PC-3 (cell line): ENCODE measurements at regions not wholly inside any gene's neighbourhood (a gene's known extent, or its start where the extent isn't known, plus 50 kb on each side); places are given as distances from the start of the nearest gene placed in this dataset.
"Not testable (repeated sequence)": the region's sequence is repeated elsewhere in the genome, so short reads cannot be mapped to it uniquely, and the experiment has no call there.

Source experiments
- ATAC-seq: fragments of 200-7000 bp; cut with Tn5 transposase; 2 replicates; pipeline ENCODE4 v1.9.1; 2020; ENCODE audit warnings: mild to moderate bottlenecking, moderate library complexity
- BruUV-seq: library from RNA; stranded (reverse); fragments of 400-500 nt; replicated peaks from 2 replicates; lab custom pipeline; 2021; lab: Mats Ljungman, UMichigan
- CTCF ChIA-PET: fragments of 300-600 bp; sonication (Branson Sonifier 250); formaldehyde crosslinking; loops from one replicate; lab custom pipeline; 2022; ENCODE audit warnings: antibody characterized with exemption; lab: Charles Lee
- POLR2A ChIA-PET: fragments of 300-600 bp; sonication (Branson Sonifier 250); formaldehyde crosslinking; loops from one replicate; lab custom pipeline; 2022; ENCODE audit warnings: antibody characterized with exemption; ENCODE audit not compliant: unreplicated experiment; lab: Charles Lee
- DNase-seq: peaks from one replicate; pipeline ENCODE4 v3.0.0-alpha.2; 2015
- H2AFZ ChIP-seq: fragments of 300-600 bp; sonication (generic); 2 replicates; pipeline ENCODE4 v1.6.0; 2016; ENCODE audit warnings: antibody characterized with exemption, low read length
- H3F3A ChIP-seq: fragments of 300-600 bp; sonication (generic); one replicate; pipeline ENCODE4 v1.6.0; 2017; ENCODE audit warnings: antibody characterized with exemption, low read length, control low read depth, mild to moderate bottlenecking; ENCODE audit not compliant: unreplicated experiment
- H3K27ac ChIP-seq: fragments of 300-600 bp; sonication (generic); 2 replicates; pipeline ENCODE4 v1.5.1; 2016; ENCODE audit warnings: mild to moderate bottlenecking, low read length
- H3K27me3 ChIP-seq: fragments of 300-600 bp; sonication (generic); 2 replicates; pipeline ENCODE4 v1.6.1; 2016; ENCODE audit warnings: low read length, mixed read lengths
- H3K36me3 ChIP-seq: fragments of 300-600 bp; sonication (generic); 2 replicates; pipeline ENCODE4 v1.6.1; 2016; ENCODE audit warnings: low read depth, mixed run types, low read length, mixed read lengths
- H3K4me1 ChIP-seq: fragments of 300-600 bp; sonication (generic); 2 replicates; pipeline ENCODE4 v1.5.1; 2016; ENCODE audit warnings: low read length; ENCODE audit not compliant: insufficient read depth
- H3K4me2 ChIP-seq: fragments of 300-600 bp; sonication (generic); 2 replicates; pipeline ENCODE4 v1.6.0; 2016; ENCODE audit warnings: low read length
- H3K4me3 ChIP-seq: fragments of 300-600 bp; sonication (generic); 2 replicates; pipeline ENCODE4 v1.5.1; 2016; ENCODE audit warnings: mild to moderate bottlenecking, low read length, mixed read lengths
- H3K79me2 ChIP-seq: fragments of 300-600 bp; sonication (generic); 2 replicates; pipeline ENCODE4 v1.6.1; 2017; ENCODE audit warnings: low read length, mixed read lengths
- H3K9ac ChIP-seq: fragments of 300-600 bp; sonication (generic); 2 replicates; pipeline ENCODE4 v1.6.0; 2016; ENCODE audit warnings: mild to moderate bottlenecking, low read length
- H3K9me2 ChIP-seq: fragments of 300-600 bp; sonication (generic); replicated peaks from 2 replicates; pipeline ENCODE4 v1.6.1; 2016; ENCODE audit warnings: mixed run types, low read length, mixed read lengths
- H3K9me3 ChIP-seq: fragments of 300-600 bp; sonication (generic); 2 replicates; pipeline ENCODE4 v1.6.1; 2016; ENCODE audit warnings: low read length, mixed read lengths
- H4K20me1 ChIP-seq: fragments of 300-600 bp; sonication (generic); 2 replicates; pipeline ENCODE4 v1.6.1; 2016; ENCODE audit warnings: low read length, mixed read lengths
- EZH2 ChIP-seq: fragments of 300-600 bp; sonication (generic); IDR thresholded peaks from one replicate; pipeline ENCODE4 v1.6.1; 2017; ENCODE audit warnings: antibody characterized with exemption, mild to moderate bottlenecking, low read length; ENCODE audit not compliant: unreplicated experiment
- EZH2phosphoT487 ChIP-seq: fragments of 300-600 bp; sonication (generic); IDR thresholded peaks from 2 replicates; pipeline ENCODE4 v1.6.1; 2018; ENCODE audit warnings: mild to moderate bottlenecking, antibody characterized with exemption, low read length, borderline replicate concordance
- intact Hi-C: fragments of 100-400 bp; cut with micrococcal nuclease; formaldehyde crosslinking; loops from 2 replicates; pipeline ENCODE4 v1.9.0; 2023
- TF ChIP-seq, protein P1 (sequence below): fragments of 300-600 bp; sonication (generic); conservative IDR thresholded peaks from 2 replicates; pipeline ENCODE4 v1.5.1; 2017; ENCODE audit warnings: antibody characterized with exemption, low read depth, mild to moderate bottlenecking, low read length

DNA sequence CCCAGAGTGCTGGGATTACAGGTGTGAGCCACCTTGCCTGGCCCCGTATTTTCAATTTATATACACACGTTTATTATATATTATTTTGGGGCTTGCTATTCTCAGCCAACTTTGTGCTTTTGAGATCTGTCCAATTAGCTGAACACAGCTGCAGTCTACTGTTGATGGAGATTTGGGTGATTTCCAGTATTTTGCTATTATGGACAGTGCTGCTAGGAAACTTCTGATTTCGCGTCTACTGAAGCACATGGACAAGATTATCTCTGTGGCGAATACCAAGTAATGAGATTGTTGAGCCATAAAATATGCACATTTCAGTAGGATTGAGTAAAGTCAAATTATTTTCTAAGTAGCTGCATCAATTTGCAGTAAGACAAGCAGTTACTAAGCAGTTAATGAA, 1731.2 kb upstream of the CDH6 start:
- H3K27ac ChIP-seq, result no peak overlapping the region
- no peaks in the 10 kb centered on the region for H3K4me1 ChIP-seq
- no peaks in the 10 kb centered on the region for H3K9me2 ChIP-seq
- no peaks in the 10 kb centered on the region for H4K20me1 ChIP-seq
- no peak for ATAC-seq
- no peaks in the 10 kb centered on the region for H3K79me2 ChIP-seq
- ChIA-PET CTCF (no interaction called here), POLR2A (no interaction called here)
- H3K36me3 ChIP-seq, result no peaks in the 10 kb centered on the region
- no peak overlapping the region for H3K4me3 ChIP-seq
- no peak overlapping the region for H2AFZ ChIP-seq
- no peaks in the 10 kb centered on the region for H3K27me3 ChIP-seq
- no peak for DNase-seq
- BruUV-seq, result no TSS peak
- H3K4me2 ChIP-seq, result no peak overlapping the region
- intact Hi-C loops, result no loop called here
- no peak for TF ChIP-seq EZH2phosphoT487
- TF ChIP-seq, protein P1, sequence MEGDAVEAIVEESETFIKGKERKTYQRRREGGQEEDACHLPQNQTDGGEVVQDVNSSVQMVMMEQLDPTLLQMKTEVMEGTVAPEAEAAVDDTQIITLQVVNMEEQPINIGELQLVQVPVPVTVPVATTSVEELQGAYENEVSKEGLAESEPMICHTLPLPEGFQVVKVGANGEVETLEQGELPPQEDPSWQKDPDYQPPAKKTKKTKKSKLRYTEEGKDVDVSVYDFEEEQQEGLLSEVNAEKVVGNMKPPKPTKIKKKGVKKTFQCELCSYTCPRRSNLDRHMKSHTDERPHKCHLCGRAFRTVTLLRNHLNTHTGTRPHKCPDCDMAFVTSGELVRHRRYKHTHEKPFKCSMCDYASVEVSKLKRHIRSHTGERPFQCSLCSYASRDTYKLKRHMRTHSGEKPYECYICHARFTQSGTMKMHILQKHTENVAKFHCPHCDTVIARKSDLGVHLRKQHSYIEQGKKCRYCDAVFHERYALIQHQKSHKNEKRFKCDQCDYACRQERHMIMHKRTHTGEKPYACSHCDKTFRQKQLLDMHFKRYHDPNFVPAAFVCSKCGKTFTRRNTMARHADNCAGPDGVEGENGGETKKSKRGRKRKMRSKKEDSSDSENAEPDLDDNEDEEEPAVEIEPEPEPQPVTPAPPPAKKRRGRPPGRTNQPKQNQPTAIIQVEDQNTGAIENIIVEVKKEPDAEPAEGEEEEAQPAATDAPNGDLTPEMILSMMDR, result no peak
- TF ChIP-seq EZH2, result no peak
- H3K9me3 ChIP-seq, result no peaks in the 10 kb centered on the region
- no peak overlapping the region for H3K9ac ChIP-seq
- no peaks in the 10 kb centered on the region for H3F3A ChIP-seq

DNA sequence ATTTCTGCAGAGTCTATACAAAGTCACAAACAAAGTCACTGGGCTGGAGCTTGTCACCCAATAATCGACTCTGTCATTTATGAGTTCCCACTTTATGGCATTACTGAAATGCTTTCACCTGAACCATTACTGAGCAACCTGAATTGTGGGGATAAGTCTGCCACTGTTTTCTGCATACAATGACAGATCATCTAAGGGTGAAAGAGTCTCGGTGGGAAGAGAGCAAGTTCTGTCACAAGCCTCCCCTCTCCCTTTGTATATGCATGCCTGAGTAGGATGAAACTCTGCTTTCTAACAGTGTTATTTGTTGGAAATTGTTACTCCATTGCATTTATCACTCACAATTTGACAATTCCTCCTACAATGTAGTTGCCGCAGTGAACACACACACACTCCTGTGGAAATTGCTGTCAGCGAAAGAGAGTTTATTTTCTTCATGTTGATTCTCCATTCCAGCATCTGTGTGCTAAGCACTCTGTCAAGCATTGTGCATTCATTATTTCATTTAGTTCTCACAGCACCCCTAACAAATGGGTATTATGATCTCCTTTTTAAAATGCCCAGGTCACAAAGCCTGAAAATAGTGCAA, 1732.4 kb upstream of the CDH6 start:
- no peaks in the 10 kb centered on the region for H3K9me3 ChIP-seq
- intact Hi-C loops, result no loop called here

DNA sequence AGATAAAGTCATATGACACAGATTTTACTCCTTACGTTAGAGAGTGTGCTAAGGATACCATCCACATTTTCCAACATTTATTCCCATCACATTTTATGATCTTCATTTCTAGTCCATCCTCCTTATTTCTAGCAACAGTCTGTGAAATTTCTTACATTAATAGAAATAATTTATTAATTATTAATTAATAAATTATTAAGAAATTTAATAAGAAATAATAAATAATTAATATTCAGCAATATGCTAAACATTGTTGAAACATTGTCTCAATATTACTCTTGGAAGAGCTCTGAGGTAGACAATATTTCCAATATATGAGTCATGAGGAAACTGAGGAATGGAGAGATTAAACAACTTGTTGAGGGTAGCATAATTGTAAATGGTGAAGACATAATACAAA, 1742.5 kb upstream of the CDH6 start:
- H3K4me2 ChIP-seq, H3K79me2 ChIP-seq, H4K20me1 ChIP-seq, ATAC-seq, H3F3A ChIP-seq, CTCF ChIA-PET, POLR2A ChIA-PET, H3K36me3 ChIP-seq, H2AFZ ChIP-seq, H3K27ac ChIP-seq, DNase-seq, H3K4me3 ChIP-seq, H3K27me3 ChIP-seq, H3K9ac ChIP-seq, H3K4me1 ChIP-seq, intact Hi-C loops, H3K9me2 ChIP-seq, BruUV-seq, H3K9me3 ChIP-seq: not testable (repeated sequence)

More for the DNA sequence above, 1732.4 kb upstream of the CDH6 start:
- ATAC-seq (no peak), DNase-seq (no peak)
- Histone ChIP-seq H3K9me2 (no peaks in the 10 kb centered on the region), H3K27ac (no peak overlapping the region), H3K4me1 (no peaks in the 10 kb centered on the region), H3K4me2 (no peak overlapping the region), H3K27me3 (no peaks in the 10 kb centered on the region), H3K9ac (no peak overlapping the region), H4K20me1 (no peaks in the 10 kb centered on the region), H3F3A (no peaks in the 10 kb centered on the region), H2AFZ (no peak overlapping the region), H3K36me3 (no peaks in the 10 kb centered on the region), H3K4me3 (no peak overlapping the region), H3K79me2 (no peaks in the 10 kb centered on the region)
- ChIA-PET POLR2A (no interaction called here), CTCF (no interaction called here)
- BruUV-seq, result no TSS peak
- TF ChIP-seq, protein P1, result no peak
- TF ChIP-seq EZH2 (no peak), EZH2phosphoT487 (no peak)
